Ishikawa (cell line): ENCODE measurements at regions not wholly inside any gene's neighbourhood (a gene's known extent, or its start where the extent isn't known, plus 50 kb on each side); places are given as distances from the start of the nearest gene placed in this dataset.

Experiments used
- CEBPB ChIP-seq: IDR thresholded peaks from 2 replicates; pipeline ENCODE4 v1.6.1; 2012
- CREB1 ChIP-seq: IDR thresholded peaks from 2 replicates; pipeline ENCODE4 v1.6.1; 2012; ENCODE audit warnings: low read depth
- EGR1 ChIP-seq: IDR thresholded peaks from 2 replicates; pipeline ENCODE4 v1.6.1; 2012
- EP300 ChIP-seq: IDR thresholded peaks from 2 replicates; pipeline ENCODE4 v1.6.1; 2012; ENCODE audit warnings: borderline replicate concordance
- FOXM1 ChIP-seq: IDR thresholded peaks from 2 replicates; pipeline ENCODE4 v1.6.1; 2012; ENCODE audit warnings: low read depth, borderline replicate concordance
- NFIC ChIP-seq: IDR thresholded peaks from 2 replicates; pipeline ENCODE4 v1.6.1; 2012
- RAD21 ChIP-seq: IDR thresholded peaks from 2 replicates; pipeline ENCODE4 v1.6.1; 2012; ENCODE audit warnings: low read depth
- TAF1 ChIP-seq: IDR thresholded peaks from 2 replicates; pipeline ENCODE4 v1.6.1; 2012; ENCODE audit warnings: low read depth, mild to moderate bottlenecking
- TCF12 ChIP-seq: IDR thresholded peaks from 2 replicates; pipeline ENCODE4 v1.6.1; 2012; ENCODE audit warnings: low read depth
- TEAD4 ChIP-seq: IDR thresholded peaks from 2 replicates; pipeline ENCODE4 v1.6.1; 2012
- USF1 ChIP-seq: IDR thresholded peaks from 2 replicates; pipeline ENCODE4 v1.6.1; 2012
- YY1 ChIP-seq: IDR thresholded peaks from 2 replicates; pipeline ENCODE4 v1.6.1; 2012; ENCODE audit warnings: low read depth
- ZBTB7A ChIP-seq: IDR thresholded peaks from 2 replicates; pipeline ENCODE4 v1.6.1; 2012; ENCODE audit warnings: low read depth
- TF ChIP-seq, protein P1 (sequence below): IDR thresholded peaks from 2 replicates; pipeline ENCODE4 v1.6.1; 2012; ENCODE audit warnings: low read depth, mild to moderate bottlenecking
- TF ChIP-seq, protein P2 (sequence below): IDR thresholded peaks from 2 replicates; pipeline ENCODE4 v1.6.1; 2012

DNA sequence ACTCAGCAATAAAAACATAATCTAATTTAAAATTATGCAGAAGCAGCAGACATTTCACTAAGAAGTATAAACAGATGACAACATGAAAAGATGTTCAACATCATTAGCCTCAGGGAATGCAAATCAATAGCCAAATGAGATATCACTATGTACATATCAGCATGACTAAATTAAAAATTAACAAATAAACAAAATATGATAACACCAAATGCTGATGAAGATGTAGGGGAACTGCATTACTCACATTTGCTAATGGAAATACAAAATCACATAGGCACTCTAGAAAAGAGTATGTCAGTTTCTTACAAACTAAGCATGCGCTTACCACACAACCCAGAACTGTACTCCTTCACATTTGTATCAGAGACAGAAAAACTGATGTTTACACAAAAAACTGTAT is 487.2 kb upstream of the REG3G start:
- TF ChIP-seq USF1: no peak
- TF ChIP-seq, protein P1, sequence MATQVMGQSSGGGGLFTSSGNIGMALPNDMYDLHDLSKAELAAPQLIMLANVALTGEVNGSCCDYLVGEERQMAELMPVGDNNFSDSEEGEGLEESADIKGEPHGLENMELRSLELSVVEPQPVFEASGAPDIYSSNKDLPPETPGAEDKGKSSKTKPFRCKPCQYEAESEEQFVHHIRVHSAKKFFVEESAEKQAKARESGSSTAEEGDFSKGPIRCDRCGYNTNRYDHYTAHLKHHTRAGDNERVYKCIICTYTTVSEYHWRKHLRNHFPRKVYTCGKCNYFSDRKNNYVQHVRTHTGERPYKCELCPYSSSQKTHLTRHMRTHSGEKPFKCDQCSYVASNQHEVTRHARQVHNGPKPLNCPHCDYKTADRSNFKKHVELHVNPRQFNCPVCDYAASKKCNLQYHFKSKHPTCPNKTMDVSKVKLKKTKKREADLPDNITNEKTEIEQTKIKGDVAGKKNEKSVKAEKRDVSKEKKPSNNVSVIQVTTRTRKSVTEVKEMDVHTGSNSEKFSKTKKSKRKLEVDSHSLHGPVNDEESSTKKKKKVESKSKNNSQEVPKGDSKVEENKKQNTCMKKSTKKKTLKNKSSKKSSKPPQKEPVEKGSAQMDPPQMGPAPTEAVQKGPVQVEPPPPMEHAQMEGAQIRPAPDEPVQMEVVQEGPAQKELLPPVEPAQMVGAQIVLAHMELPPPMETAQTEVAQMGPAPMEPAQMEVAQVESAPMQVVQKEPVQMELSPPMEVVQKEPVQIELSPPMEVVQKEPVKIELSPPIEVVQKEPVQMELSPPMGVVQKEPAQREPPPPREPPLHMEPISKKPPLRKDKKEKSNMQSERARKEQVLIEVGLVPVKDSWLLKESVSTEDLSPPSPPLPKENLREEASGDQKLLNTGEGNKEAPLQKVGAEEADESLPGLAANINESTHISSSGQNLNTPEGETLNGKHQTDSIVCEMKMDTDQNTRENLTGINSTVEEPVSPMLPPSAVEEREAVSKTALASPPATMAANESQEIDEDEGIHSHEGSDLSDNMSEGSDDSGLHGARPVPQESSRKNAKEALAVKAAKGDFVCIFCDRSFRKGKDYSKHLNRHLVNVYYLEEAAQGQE: no peak
- TF ChIP-seq YY1: no peak
- no peak for TF ChIP-seq EGR1
- no peak for TF ChIP-seq RAD21
- no peak for TF ChIP-seq ZBTB7A
- TF ChIP-seq TAF1: no peak
- TF ChIP-seq TEAD4: no peak
- TF ChIP-seq CEBPB: no peak
- TF ChIP-seq, protein P2, sequence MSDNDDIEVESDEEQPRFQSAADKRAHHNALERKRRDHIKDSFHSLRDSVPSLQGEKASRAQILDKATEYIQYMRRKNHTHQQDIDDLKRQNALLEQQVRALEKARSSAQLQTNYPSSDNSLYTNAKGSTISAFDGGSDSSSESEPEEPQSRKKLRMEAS: no peak
- no peak for TF ChIP-seq EP300
- TF ChIP-seq TCF12: no peak
- TF ChIP-seq FOXM1: no peak
- no peak for TF ChIP-seq NFIC
- no peak for TF ChIP-seq CREB1

DNA sequence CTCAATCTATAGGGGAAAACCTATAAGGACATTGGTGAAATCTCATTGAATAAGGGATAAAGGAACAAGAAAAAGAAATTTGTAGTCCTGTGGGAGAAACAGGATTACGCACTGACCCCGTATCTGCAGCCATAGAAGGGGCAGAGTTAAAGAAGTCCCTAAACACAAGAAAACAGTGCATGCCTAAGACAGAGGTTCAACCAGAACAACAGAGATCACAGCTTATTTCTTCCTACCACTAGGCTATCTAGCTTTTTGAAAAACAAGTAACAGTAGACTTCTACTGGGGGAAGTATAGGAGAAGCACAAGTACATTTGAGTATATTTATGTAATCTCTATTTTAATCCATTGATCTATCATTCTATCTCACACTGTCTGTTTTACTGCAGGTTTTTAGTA is 485.2 kb upstream of the REG3G start:
- TF ChIP-seq, protein P2: no peak
- TF ChIP-seq TAF1 (no peak), ZBTB7A (no peak), CREB1 (no peak), NFIC (no peak), RAD21 (no peak), TCF12 (no peak), YY1 (no peak), USF1 (no peak)
- TF ChIP-seq, protein P1: no peak

DNA sequence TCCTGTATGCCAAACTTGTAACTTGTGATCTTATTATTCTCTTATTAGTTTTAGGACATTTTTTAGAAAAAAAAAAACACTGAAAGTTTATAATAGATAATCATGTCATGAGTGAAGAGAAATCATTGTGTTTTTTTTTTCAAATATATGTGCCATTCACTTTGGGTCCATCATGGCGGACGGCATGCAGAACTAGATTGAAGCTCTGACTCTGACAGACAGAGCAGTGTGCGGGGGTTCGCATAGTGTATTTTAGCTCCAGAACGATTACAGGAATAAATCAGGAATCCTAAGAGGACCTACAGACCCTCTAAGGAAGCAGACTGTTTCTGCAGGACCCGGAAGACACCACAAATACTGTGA is 484.4 kb upstream of the REG3G start:
- TF ChIP-seq USF1 (no peak), YY1 (no peak), EP300 (no peak), FOXM1 (no peak), RAD21 (no peak), NFIC (no peak), CREB1 (no peak), TCF12 (no peak), TEAD4 (no peak), TAF1 (no peak)
- TF ChIP-seq, protein P2: no peak
- TF ChIP-seq, protein P1: no peak
